Osteoblast (primary cell): ENCODE measurements at regions not wholly inside any gene's neighbourhood (a gene's known extent, or its start where the extent isn't known, plus 50 kb on each side); places are given as distances from the start of the nearest gene placed in this dataset.

Experiments
- DNase-seq: peaks from one replicate; pipeline ENCODE4 v3.0.0; 2011; ENCODE audit warnings: low spot score, mixed read lengths; ENCODE audit not compliant: insufficient read length; ENCODE audit errors: missing footprints
- H2AFZ ChIP-seq: 2 replicates; pipeline ENCODE4 v1.6.0; 2011; ENCODE audit warnings: mild to moderate bottlenecking, low read length
- H3K27ac ChIP-seq: 2 replicates; pipeline ENCODE4 v1.5.1; 2011; ENCODE audit warnings: mild to moderate bottlenecking, low read depth, low read length, moderate library complexity
- H3K27me3 ChIP-seq: 2 replicates; pipeline ENCODE4 v1.6.0; 2012; ENCODE audit warnings: mild to moderate bottlenecking, control low read depth, inconsistent platforms, low read length, moderate library complexity; ENCODE audit not compliant: insufficient read depth
- H3K36me3 ChIP-seq: 2 replicates; pipeline ENCODE4 v1.5.1; 2011; ENCODE audit warnings: mild to moderate bottlenecking, low read length, control low read depth, moderate library complexity; ENCODE audit not compliant: insufficient read depth
- H3K4me1 ChIP-seq: 2 replicates; pipeline ENCODE4 v1.5.1; 2011; ENCODE audit warnings: mild to moderate bottlenecking, low read length, control low read depth, moderate library complexity; ENCODE audit not compliant: insufficient read depth
- H3K4me2 ChIP-seq: 2 replicates; pipeline ENCODE4 v1.6.0; 2011; ENCODE audit warnings: mild to moderate bottlenecking, low read length; ENCODE audit not compliant: insufficient read depth
- H3K4me3 ChIP-seq: fragments of 200-600 bp; sonication (generic); 3 replicates; pipeline ENCODE4 v1.5.1; 2012; ENCODE audit warnings: mild to moderate bottlenecking, low read length, inconsistent platforms; ENCODE audit not compliant: insufficient read depth
- H3K79me2 ChIP-seq: 2 replicates; pipeline ENCODE4 v1.6.0; 2012; ENCODE audit warnings: mild to moderate bottlenecking, low read length, control low read depth, inconsistent platforms; ENCODE audit not compliant: insufficient read depth
- H3K9me3 ChIP-seq: 2 replicates; pipeline ENCODE4 v1.5.1; 2011; ENCODE audit warnings: low read depth, low read length, control low read depth
- H4K20me1 ChIP-seq: 2 replicates; pipeline ENCODE4 v1.6.0; 2012; ENCODE audit warnings: mild to moderate bottlenecking, low read length, control low read depth; ENCODE audit not compliant: insufficient read depth
- TF ChIP-seq, protein P1 (sequence below): IDR thresholded peaks from 2 replicates; pipeline ENCODE4 v1.5.1; 2011; ENCODE audit warnings: mild to moderate bottlenecking, low read depth, low read length, moderate library complexity; ENCODE audit errors: extremely low read depth

DNA sequence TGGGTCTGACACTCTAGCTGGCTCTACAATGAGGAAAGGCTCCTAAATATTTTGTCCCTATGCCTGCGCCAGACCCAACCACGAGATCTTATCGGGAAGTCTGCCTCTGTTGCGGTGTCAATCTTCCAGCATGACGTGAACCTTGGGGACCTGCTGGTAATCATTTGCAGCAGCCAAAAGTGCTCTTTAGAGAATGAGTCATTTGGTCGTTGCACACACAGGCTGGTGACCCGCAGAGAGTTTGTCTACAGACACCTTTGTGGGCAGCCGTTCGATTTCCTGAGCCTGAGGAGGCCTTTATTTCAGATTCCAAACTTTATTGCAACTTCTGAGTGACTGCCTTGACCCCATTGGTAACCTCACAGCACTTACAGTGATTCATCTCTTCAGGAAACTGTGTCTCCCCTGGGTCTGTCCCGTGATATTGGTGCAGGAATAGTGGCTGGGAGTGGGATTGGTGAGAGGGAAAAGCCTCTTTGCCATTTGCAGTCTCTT, 326.1 kb downstream of the NSG2 start:
- Histone ChIP-seq H2AFZ (no peak overlapping the region), H3K4me2 (no peak overlapping the region), H3K79me2 (no peaks in the 10 kb centered on the region), H3K9me3 (no peaks in the 10 kb centered on the region), H3K4me1 (no peaks in the 10 kb centered on the region), H3K36me3 (no peaks in the 10 kb centered on the region), H3K4me3 (no peak overlapping the region), H4K20me1 (no peaks in the 10 kb centered on the region), H3K27me3 (no peaks in the 10 kb centered on the region), H3K27ac (no peak overlapping the region)
- TF ChIP-seq, protein P1, sequence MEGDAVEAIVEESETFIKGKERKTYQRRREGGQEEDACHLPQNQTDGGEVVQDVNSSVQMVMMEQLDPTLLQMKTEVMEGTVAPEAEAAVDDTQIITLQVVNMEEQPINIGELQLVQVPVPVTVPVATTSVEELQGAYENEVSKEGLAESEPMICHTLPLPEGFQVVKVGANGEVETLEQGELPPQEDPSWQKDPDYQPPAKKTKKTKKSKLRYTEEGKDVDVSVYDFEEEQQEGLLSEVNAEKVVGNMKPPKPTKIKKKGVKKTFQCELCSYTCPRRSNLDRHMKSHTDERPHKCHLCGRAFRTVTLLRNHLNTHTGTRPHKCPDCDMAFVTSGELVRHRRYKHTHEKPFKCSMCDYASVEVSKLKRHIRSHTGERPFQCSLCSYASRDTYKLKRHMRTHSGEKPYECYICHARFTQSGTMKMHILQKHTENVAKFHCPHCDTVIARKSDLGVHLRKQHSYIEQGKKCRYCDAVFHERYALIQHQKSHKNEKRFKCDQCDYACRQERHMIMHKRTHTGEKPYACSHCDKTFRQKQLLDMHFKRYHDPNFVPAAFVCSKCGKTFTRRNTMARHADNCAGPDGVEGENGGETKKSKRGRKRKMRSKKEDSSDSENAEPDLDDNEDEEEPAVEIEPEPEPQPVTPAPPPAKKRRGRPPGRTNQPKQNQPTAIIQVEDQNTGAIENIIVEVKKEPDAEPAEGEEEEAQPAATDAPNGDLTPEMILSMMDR, result no peak
- no peak for DNase-seq

DNA sequence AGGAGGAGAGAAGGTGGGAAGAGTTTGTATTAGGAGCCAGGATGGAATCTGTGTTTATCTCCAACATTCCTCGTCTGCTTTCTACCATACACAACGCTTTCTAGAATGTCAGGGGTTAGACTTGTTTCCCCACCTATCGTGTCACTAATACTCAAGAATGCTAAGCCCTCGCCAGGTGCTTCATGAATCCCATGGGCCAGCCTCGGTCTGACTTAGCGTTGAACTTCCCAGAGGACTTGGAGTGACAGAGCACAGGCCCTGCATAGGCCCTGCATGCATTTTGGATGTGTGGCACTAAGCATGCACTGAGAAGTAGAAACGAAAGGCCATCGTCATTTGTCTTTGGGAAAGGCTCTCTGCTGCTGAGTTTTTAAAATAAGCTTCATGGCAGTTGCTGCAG, 328.7 kb downstream of the NSG2 start:
- no peak overlapping the region for H3K4me3 ChIP-seq
- H3K27me3 ChIP-seq, result no peaks in the 10 kb centered on the region
- H3K27ac ChIP-seq, result no peak overlapping the region
- no peak for DNase-seq
- TF ChIP-seq, protein P1, result no peak
- H3K4me1 ChIP-seq, result no peaks in the 10 kb centered on the region
- no peaks in the 10 kb centered on the region for H3K36me3 ChIP-seq
- H3K9me3 ChIP-seq, result no peaks in the 10 kb centered on the region
- H3K79me2 ChIP-seq, result no peaks in the 10 kb centered on the region
- no peak overlapping the region for H3K4me2 ChIP-seq
- H4K20me1 ChIP-seq, result no peaks in the 10 kb centered on the region
- H2AFZ ChIP-seq, result no peak overlapping the region

DNA sequence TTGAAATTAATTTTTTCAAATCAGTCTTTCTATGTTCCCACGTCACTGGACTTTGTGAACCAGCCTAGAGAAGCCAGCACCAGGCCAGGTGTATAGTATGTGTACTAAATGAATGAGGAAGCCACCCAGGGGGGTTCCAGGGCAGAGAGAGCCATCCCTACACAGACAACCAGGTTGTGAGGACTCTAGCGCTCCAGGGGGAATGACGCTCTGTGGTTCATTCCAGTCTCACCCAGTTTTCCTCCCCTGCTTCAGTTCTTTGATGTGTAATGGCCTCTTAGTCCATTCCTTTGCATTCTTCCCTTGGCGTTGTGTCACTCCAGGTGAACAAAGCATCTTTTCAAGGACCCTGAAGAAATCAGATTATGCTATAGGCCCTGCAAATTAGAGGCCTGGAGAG, 330.6 kb downstream of the NSG2 start:
- no peak overlapping the region for H3K27ac ChIP-seq
- no peaks in the 10 kb centered on the region for H3K36me3 ChIP-seq
- H2AFZ ChIP-seq, result no peak overlapping the region
- no peak overlapping the region for H3K4me3 ChIP-seq
- no peaks in the 10 kb centered on the region for H3K27me3 ChIP-seq
- no peaks in the 10 kb centered on the region for H3K9me3 ChIP-seq
- no peaks in the 10 kb centered on the region for H3K79me2 ChIP-seq
- DNase-seq, result no peak
- H3K4me1 ChIP-seq, result no peaks in the 10 kb centered on the region
- TF ChIP-seq, protein P1, result no peak
- H3K4me2 ChIP-seq, result no peak overlapping the region
- no peaks in the 10 kb centered on the region for H4K20me1 ChIP-seq

DNA sequence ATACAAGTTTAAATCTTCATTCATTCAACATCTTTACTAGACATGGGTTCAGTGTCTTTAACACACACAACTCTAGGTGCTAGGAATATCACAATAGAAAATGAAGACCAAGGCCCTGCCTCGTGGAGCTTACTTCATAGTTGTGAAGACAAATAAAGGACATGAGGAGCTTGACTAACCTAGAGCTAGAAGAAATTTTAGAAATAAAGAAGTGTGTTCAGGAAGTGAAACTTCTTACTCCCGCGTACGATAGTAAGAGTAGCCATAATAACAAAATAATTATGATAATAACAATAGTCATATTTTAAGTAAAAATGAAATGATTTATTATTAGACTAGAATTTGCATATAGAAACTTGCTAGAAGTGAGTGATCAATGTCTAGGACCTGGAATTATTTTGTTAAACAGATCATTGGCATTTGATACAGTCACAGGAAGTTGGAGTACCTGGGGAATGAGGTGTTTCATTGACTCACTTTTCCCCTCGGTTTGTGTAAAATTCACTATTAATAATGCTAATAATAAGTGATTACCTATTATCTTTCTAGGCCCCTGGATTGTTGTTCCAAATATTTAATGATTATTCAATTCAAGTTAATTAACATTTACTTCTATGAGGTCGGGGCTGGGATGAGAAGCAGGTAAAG, 331.3 kb downstream of the NSG2 start:
- no peaks in the 10 kb centered on the region for H3K79me2 ChIP-seq
- H3K4me2 ChIP-seq, result no peak overlapping the region
- H3K4me1 ChIP-seq, result no peaks in the 10 kb centered on the region
- no peak overlapping the region for H3K27ac ChIP-seq
- no peaks in the 10 kb centered on the region for H3K9me3 ChIP-seq
- H4K20me1 ChIP-seq, result no peaks in the 10 kb centered on the region
- no peaks in the 10 kb centered on the region for H3K36me3 ChIP-seq
- no peak for DNase-seq
- no peak overlapping the region for H2AFZ ChIP-seq
- H3K27me3 ChIP-seq, result no peaks in the 10 kb centered on the region
- no peak overlapping the region for H3K4me3 ChIP-seq
- TF ChIP-seq, protein P1, result no peak
